ENCODE measurements at regions not wholly inside any gene's neighbourhood (a gene's known extent, or its start where the extent isn't known, plus 50 kb on each side); places are given as distances from the start of the nearest gene placed in this dataset.

GRCh38 chr2:226158940-226159339, 640.7 kb downstream of the IRS1 start:
- TF ChIP-seq CTCF (conservative IDR thresholded peaks at IDR 0.05; ENCODE audit: low read depth in 2 of 2) (no peak), EZH2 (IDR thresholded peaks at IDR 0.05; ENCODE audit: low read depth, unreplicated experiment) (no peak), POLR2AphosphoS5 (IDR thresholded peaks at IDR 0.05; ENCODE audit: low read depth) (no peak)
